ENCODE measurements at regions not wholly inside any gene's neighbourhood (a gene's known extent, or its start where the extent isn't known, plus 50 kb on each side); places are given as distances from the start of the nearest gene placed in this dataset.

- Histone ChIP-seq H3K4me1 (peaks cover 25% of the 10 kb centered on the region), H3K9ac (no peak overlapping the region), H3K79me2 (ENCODE audit: low read depth) (no peaks in the 10 kb centered on the region), H3F3A (ENCODE audit: low read depth) (peaks cover 5% of the 10 kb centered on the region), H4K20me1 (ENCODE audit: low read depth) (no peaks in the 10 kb centered on the region), H3K27me3 (no peaks in the 10 kb centered on the region), H2AFZ (replicated peaks) (no peak overlapping the region), H3K36me3 (no peaks in the 10 kb centered on the region), H3K4me2 (no peak overlapping the region), H3K9me3 (ENCODE audit: low read depth) (no peaks in the 10 kb centered on the region), H3K4me3 (no peak overlapping the region), H3K27ac (no peak overlapping the region)
- Mint-ChIP-seq H3K36me3 (no peaks in the 10 kb centered on the region), H3K4me1 (peaks cover 15% of the 10 kb centered on the region), H3K4me3 (no peak overlapping the region), H3K27me3 (ENCODE audit: insufficient read depth, low read depth) (peaks cover 4% of the 10 kb centered on the region), H3K9me3 (no peaks in the 10 kb centered on the region), H3K27ac (no peak overlapping the region)
- TF ChIP-seq EZH2 (IDR thresholded peaks at IDR 0.05) (no peak), EZH2phosphoT487 (IDR thresholded peaks at IDR 0.05) (no peak), CTCF (IDR thresholded peaks at IDR 0.05) (no peak)
- DNase-seq (ENCODE audit: low spot score): no peak
These were observed 447.6 kb upstream of the CHST9 start for GRCh38 chr18:27632706-27633105.

- no peaks in the 10 kb centered on the region for H3K9me3 Mint-ChIP-seq
- Histone ChIP-seq H3K9me3 (ENCODE audit: low read depth) (no peaks in the 10 kb centered on the region), H2AFZ (replicated peaks) (peak overlapping the region; percentile 84), H3K4me2 (no peak overlapping the region), H3K4me1 (peaks cover 13% of the 10 kb centered on the region), H3K27me3 (no peaks in the 10 kb centered on the region), H3K79me2 (ENCODE audit: low read depth) (no peaks in the 10 kb centered on the region), H3F3A (ENCODE audit: low read depth) (peaks cover 6% of the 10 kb centered on the region), H3K4me3 (no peak overlapping the region), H3K36me3 (no peaks in the 10 kb centered on the region), H3K9ac (no peak overlapping the region), H3K27ac (no peak overlapping the region), H4K20me1 (ENCODE audit: low read depth) (no peaks in the 10 kb centered on the region)
- DNase-seq (ENCODE audit: low spot score): peak; percentile 26
- no peak overlapping the region for H3K4me3 Mint-ChIP-seq
- H3K27me3 Mint-ChIP-seq (ENCODE audit: insufficient read depth, low read depth): no peaks in the 10 kb centered on the region
- H3K36me3 Mint-ChIP-seq: peaks cover 2% of the 10 kb centered on the region
- no peak overlapping the region for H3K27ac Mint-ChIP-seq
- TF ChIP-seq CTCF (IDR thresholded peaks at IDR 0.05) (peak; percentile 40), EZH2 (IDR thresholded peaks at IDR 0.05) (no peak)
- peaks cover 17% of the 10 kb centered on the region for H3K4me1 Mint-ChIP-seq
These were observed 442.8 kb upstream of the CHST9 start for GRCh38 chr18:27627927-27628326.

GRCh38 chr18:27621236-27621890 is 436.3 kb upstream of the CHST9 start:
- no peak for DNase-seq (ENCODE audit: low spot score)
- Histone ChIP-seq H3K4me1 (no peaks in the 10 kb centered on the region), H3F3A (ENCODE audit: low read depth) (no peaks in the 10 kb centered on the region), H3K9ac (no peak overlapping the region), H3K4me3 (no peak overlapping the region), H3K4me2 (no peak overlapping the region), H3K79me2 (ENCODE audit: low read depth) (no peaks in the 10 kb centered on the region), H3K27ac (no peak overlapping the region), H3K9me3 (ENCODE audit: low read depth) (no peaks in the 10 kb centered on the region), H2AFZ (replicated peaks) (no peak overlapping the region), H3K27me3 (no peaks in the 10 kb centered on the region), H4K20me1 (ENCODE audit: low read depth) (no peaks in the 10 kb centered on the region), H3K36me3 (no peaks in the 10 kb centered on the region)
- Mint-ChIP-seq H3K4me3 (no peak overlapping the region), H3K9me3 (peaks cover under 1% of the 10 kb centered on the region), H3K27ac (no peak overlapping the region), H3K27me3 (ENCODE audit: insufficient read depth, low read depth) (peaks cover 3% of the 10 kb centered on the region), H3K36me3 (peaks cover under 1% of the 10 kb centered on the region), H3K4me1 (peaks cover 4% of the 10 kb centered on the region)
- TF ChIP-seq EZH2phosphoT487 (IDR thresholded peaks at IDR 0.05): no peak

GRCh38 chr18:27619906-27620305 is 434.8 kb upstream of the CHST9 start:
- no peak for DNase-seq (ENCODE audit: low spot score)
- Histone ChIP-seq H3K36me3 (no peaks in the 10 kb centered on the region), H3K4me3 (no peak overlapping the region), H3K4me2 (no peak overlapping the region), H3K79me2 (ENCODE audit: low read depth) (no peaks in the 10 kb centered on the region), H3K27me3 (no peaks in the 10 kb centered on the region), H4K20me1 (ENCODE audit: low read depth) (no peaks in the 10 kb centered on the region), H3F3A (ENCODE audit: low read depth) (no peaks in the 10 kb centered on the region), H3K9ac (no peak overlapping the region), H3K9me3 (ENCODE audit: low read depth) (no peaks in the 10 kb centered on the region), H2AFZ (replicated peaks) (no peak overlapping the region), H3K27ac (no peak overlapping the region), H3K4me1 (peaks cover 4% of the 10 kb centered on the region)
- H3K4me3 Mint-ChIP-seq: no peak overlapping the region
- peaks cover 6% of the 10 kb centered on the region for H3K4me1 Mint-ChIP-seq
- no peaks in the 10 kb centered on the region for H3K36me3 Mint-ChIP-seq
- H3K27ac Mint-ChIP-seq: peak overlapping the region; percentile 36
- H3K9me3 Mint-ChIP-seq: peaks cover 3% of the 10 kb centered on the region
- peaks cover 3% of the 10 kb centered on the region for H3K27me3 Mint-ChIP-seq (ENCODE audit: insufficient read depth, low read depth)
- no peak for TF ChIP-seq EZH2 (IDR thresholded peaks at IDR 0.05)
- no peak for TF ChIP-seq EZH2phosphoT487 (IDR thresholded peaks at IDR 0.05)
- TF ChIP-seq CTCF (IDR thresholded peaks at IDR 0.05): no peak
